H1 (cell line): ENCODE measurements at regions not wholly inside any gene's neighbourhood (a gene's known extent, or its start where the extent isn't known, plus 50 kb on each side); places are given as distances from the start of the nearest gene placed in this dataset.

Experiments used
- CTCF ChIA-PET: fragments of 300-600 bp; sonication (Branson Sonifier 250); formaldehyde crosslinking; loops from one replicate; lab custom pipeline; 2021; ENCODE audit not compliant: partially characterized antibody; lab: Charles Lee
- POLR2A ChIA-PET: fragments of 300-600 bp; sonication (Branson Sonifier 250); formaldehyde crosslinking; loops from one replicate; lab custom pipeline; 2021; ENCODE audit warnings: inconsistent platforms; ENCODE audit not compliant: partially characterized antibody; lab: Charles Lee
- DNase-seq, 2 experiments: peaks; one replicate each; pipeline versions ENCODE4 v3.0.0 to v3.0.0-alpha.2; 2010 to 2022; ENCODE audit warnings: low spot score in 2 of 2, low read depth in 1 of 2, mixed read lengths in 1 of 2
- FAIRE-seq: peaks from 2 replicates; lab custom pipeline; 2011; peaks lifted over from hg19 to GRCh38; lab: Jason Lieb, UNC
- H2AFZ ChIP-seq: 2 replicates; pipeline ENCODE4 v1.8.1; 2012; ENCODE audit warnings: low read length, inconsistent platforms
- H2AK5ac ChIP-seq: 2 replicates; pipeline ENCODE4 v1.6.1; 2013; ENCODE audit warnings: low read depth, low read length
- H2BK120ac ChIP-seq: replicated peaks from 2 replicates; pipeline ENCODE3; 2013; ENCODE audit warnings: low read depth, low read length, inconsistent platforms
- H2BK12ac ChIP-seq: 2 replicates; pipeline ENCODE4 v1.6.1; 2013; ENCODE audit warnings: low read depth, low read length
- H2BK15ac ChIP-seq: 2 replicates; pipeline ENCODE4 v1.6.1; 2013; ENCODE audit warnings: low read length
- H2BK20ac ChIP-seq: 2 replicates; pipeline ENCODE4 v1.6.1; 2013; ENCODE audit warnings: low read length
- H2BK5ac ChIP-seq: 2 replicates; pipeline ENCODE4 v1.6.1; 2013; ENCODE audit warnings: low read depth, low read length
- H3K14ac ChIP-seq: 2 replicates; pipeline ENCODE4 v1.6.1; 2013; ENCODE audit warnings: inconsistent platforms; ENCODE audit not compliant: insufficient read length
- H3K18ac ChIP-seq: 2 replicates; pipeline ENCODE4 v1.6.1; 2013; ENCODE audit warnings: low read length; ENCODE audit errors: extremely low read depth
- H3K23ac ChIP-seq: 2 replicates; pipeline ENCODE4 v1.6.1; 2013; ENCODE audit warnings: inconsistent platforms; ENCODE audit not compliant: insufficient read length
- H3K23me2 ChIP-seq: 2 replicates; pipeline ENCODE4 v1.6.1; 2013; ENCODE audit warnings: low read depth, low read length
- H3K27ac ChIP-seq: 2 replicates; pipeline ENCODE4 v1.6.1; 2011; ENCODE audit warnings: low read depth, low read length, inconsistent platforms
- H3K27me3 ChIP-seq, 4 experiments: replicated peaks in 1 of 4; 1 replicate in 1 of 4; 2 replicates in 3 of 4; pipeline versions ENCODE4 v1.6.1 to v1.8.1; 2011 to 2013; ENCODE audit warnings: low read length in 3 of 4, mild to moderate bottlenecking in 3 of 4, inconsistent platforms in 2 of 4, mixed read lengths in 2 of 4, moderate library complexity in 1 of 4; ENCODE audit not compliant: control insufficient read depth in 3 of 4, insufficient read depth in 3 of 4; ENCODE audit errors: extremely low read depth in 1 of 4
- H3K36me3 ChIP-seq, 4 experiments: 2 replicates each; pipeline versions ENCODE4 v1.6.1 to v1.8.1; 2011 to 2013; ENCODE audit warnings: mild to moderate bottlenecking in 4 of 4, low read length in 3 of 4, moderate library complexity in 2 of 4, control low read depth in 1 of 4, inconsistent platforms in 1 of 4; ENCODE audit not compliant: insufficient read depth in 4 of 4, control insufficient read depth in 2 of 4
- H3K4ac ChIP-seq: replicated peaks from 2 replicates; pipeline ENCODE3; 2013; ENCODE audit warnings: low read length, low read depth, mixed read lengths, inconsistent platforms; ENCODE audit not compliant: insufficient read length
- H3K4me1 ChIP-seq, 4 experiments: replicated peaks in 1 of 4; 1 replicate in 1 of 4; 2 replicates in 3 of 4; pipeline versions ENCODE4 v1.6.1 to v1.8.1; 2011 to 2013; ENCODE audit warnings: low read length in 3 of 4, inconsistent platforms in 2 of 4, mixed read lengths in 1 of 4; ENCODE audit not compliant: insufficient read depth in 4 of 4, control insufficient read depth in 3 of 4
- H3K4me2 ChIP-seq, 2 experiments: 2 replicates each; pipeline versions ENCODE4 v1.6.1 to v1.8.1; 2011 to 2013; ENCODE audit warnings: low read depth in 2 of 2, low read length in 2 of 2, control low read depth in 1 of 2, inconsistent platforms in 1 of 2, mild to moderate bottlenecking in 1 of 2; ENCODE audit not compliant: insufficient read depth in 1 of 2
- H3K4me3 ChIP-seq, 4 experiments: fragments of 200-600, 300-600 bp in 1 of 4; sonication (generic), shearing (Covaris generic), sonication (Bioruptor Twin) in 1 of 4; 2 replicates each; pipeline versions ENCODE4 v1.5.1 to v1.8.1; 2011 to 2016; ENCODE audit warnings: low read length in 4 of 4, low read depth in 3 of 4, control low read depth in 2 of 4, inconsistent platforms in 2 of 4, mild to moderate bottlenecking in 2 of 4, mixed read lengths in 1 of 4, moderate library complexity in 1 of 4; ENCODE audit not compliant: insufficient read depth in 2 of 4; ENCODE audit errors: extremely low read depth in 1 of 4
- H3K56ac ChIP-seq: replicated peaks from 2 replicates; pipeline ENCODE3; 2013; ENCODE audit warnings: low read depth, mild to moderate bottlenecking, mixed read lengths, low read length, inconsistent platforms; ENCODE audit not compliant: insufficient read length
- H3K79me1 ChIP-seq: 2 replicates; pipeline ENCODE4 v1.6.1; 2013; ENCODE audit warnings: low read depth, low read length, control low read depth
- H3K79me2 ChIP-seq, 2 experiments: 2 replicates each; pipeline versions ENCODE4 v1.6.1 to v1.8.1; 2012 to 2013; ENCODE audit warnings: low read length in 2 of 2, mild to moderate bottlenecking in 2 of 2, inconsistent platforms in 1 of 2; ENCODE audit not compliant: insufficient read depth in 2 of 2, control insufficient read depth in 1 of 2
- H3K9ac ChIP-seq, 4 experiments: replicated peaks in 1 of 4; 1 replicate in 1 of 4; 2 replicates in 3 of 4; pipeline versions ENCODE4 v1.6.1 to v1.8.1; 2011 to 2013; ENCODE audit warnings: low read depth in 3 of 4, low read length in 3 of 4, control low read depth in 2 of 4, mild to moderate bottlenecking in 2 of 4, moderate library complexity in 2 of 4, inconsistent platforms in 1 of 4; ENCODE audit errors: extremely low read depth in 1 of 4
- H3K9me3 ChIP-seq, 2 experiments: 2 replicates each; pipeline versions ENCODE4 v1.6.1 to v1.8.1; 2012 to 2013; ENCODE audit warnings: mild to moderate bottlenecking in 2 of 2, moderate library complexity in 2 of 2, control low read depth in 1 of 2, inconsistent platforms in 1 of 2, low read depth in 1 of 2, low read length in 1 of 2, mixed read lengths in 1 of 2; ENCODE audit not compliant: insufficient read depth in 2 of 2
- H4K20me1 ChIP-seq, 2 experiments: replicated peaks in 1 of 2; 2 replicates each; pipeline versions ENCODE3 to v1.8.1; 2011 to 2013; ENCODE audit warnings: inconsistent platforms in 2 of 2, low read length in 2 of 2, mild to moderate bottlenecking in 1 of 2; ENCODE audit not compliant: insufficient read depth in 2 of 2, control insufficient read depth in 1 of 2
- H4K5ac ChIP-seq: 2 replicates; pipeline ENCODE4 v1.6.1; 2013; ENCODE audit warnings: low read length, low read depth, mixed read lengths, inconsistent platforms; ENCODE audit not compliant: insufficient read length
- H4K8ac ChIP-seq: 2 replicates; pipeline ENCODE4 v1.8.0; 2013; ENCODE audit warnings: mild to moderate bottlenecking, moderate library complexity, low read length, inconsistent platforms; ENCODE audit not compliant: insufficient read depth; ENCODE audit errors: extremely low read depth
- H4K91ac ChIP-seq: replicated peaks from 2 replicates; pipeline ENCODE3; 2013; ENCODE audit warnings: low read length, mixed read lengths, inconsistent platforms; ENCODE audit not compliant: insufficient read length
- BRCA1 ChIP-seq: IDR thresholded peaks from 2 replicates; pipeline ENCODE4 v1.6.1; 2012; ENCODE audit warnings: low read depth, low read length, improper control_type of control experiment
- CREB1 ChIP-seq: IDR thresholded peaks from 2 replicates; pipeline ENCODE4 v1.6.1; 2012; ENCODE audit warnings: inconsistent platforms
- GTF2F1 ChIP-seq: IDR thresholded peaks from 2 replicates; pipeline ENCODE4 v1.6.1; 2012; ENCODE audit warnings: low read depth, low read length, improper control_type of control experiment, borderline replicate concordance
- POLR2AphosphoS5 ChIP-seq: IDR thresholded peaks from 2 replicates; pipeline ENCODE4 v1.6.1; 2011; ENCODE audit warnings: low read depth, low read length
- SP1 ChIP-seq: IDR thresholded peaks from 2 replicates; pipeline ENCODE4 v1.6.1; 2011; ENCODE audit warnings: low read depth, low read length
- TEAD4 ChIP-seq: IDR thresholded peaks from 2 replicates; pipeline ENCODE4 v1.6.1; 2012; ENCODE audit warnings: low read depth, low read length, inconsistent platforms, mixed read lengths
- WGBS, 2 experiments: shearing (Covaris generic) in 1 of 2; methylation state at CpG; one replicate each; pipeline versions ENCODE4 v1.1.6 to v1.1.7; 2013 to 2015; ENCODE audit warnings: low lambda C conversion rate in 2 of 2, mixed read lengths in 2 of 2, inconsistent platforms in 1 of 2, low coverage in 1 of 2, missing lambda C conversion rate in 1 of 2; ENCODE audit not compliant: insufficient replicate concordance in 2 of 2, insufficient coverage in 1 of 2, insufficient read length in 1 of 2; ENCODE audit errors: extremely low coverage in 1 of 2, missing lambda C conversion rate in 1 of 2; 5-methylcytosine and 5-hydroxymethylcytosine counted together
- TF ChIP-seq, protein P1 (sequence below): IDR thresholded peaks from 2 replicates; pipeline ENCODE4 v1.6.1; 2012; ENCODE audit warnings: inconsistent platforms

- Histone ChIP-seq H2AFZ (no peak overlapping the region), H3K9me3 (peaks cover 0 to 8% of the 10 kb centered on the region in 2 experiments; a peak in 1 of 4 replicates), H3K18ac (no peak overlapping the region), H2BK15ac (no peak overlapping the region), H4K91ac (no peak overlapping the region), H3K4ac (no peak overlapping the region), H3K14ac (no peak overlapping the region), H4K20me1 (no peaks in the 10 kb centered on the region), H3K4me2 (no peak overlapping the region), H4K8ac (no peak overlapping the region), H3K79me1 (no peaks in the 10 kb centered on the region), H3K79me2 (no peaks in the 10 kb centered on the region), H2BK120ac (no peak overlapping the region), H3K36me3 (no peaks in the 10 kb centered on the region; a peak in 1 of 8 replicates), H2BK20ac (no peak overlapping the region), H4K5ac (no peak overlapping the region), H3K27me3 (no peaks in the 10 kb centered on the region), H3K23me2 (no peaks in the 10 kb centered on the region), H2AK5ac (no peak overlapping the region), H2BK12ac (no peak overlapping the region), H3K23ac (no peak overlapping the region), H3K9ac (no peak overlapping the region), H3K56ac (no peak overlapping the region), H3K4me3 (no peak overlapping the region), H2BK5ac (no peak overlapping the region), H3K4me1 (no peaks in the 10 kb centered on the region), H3K27ac (no peak overlapping the region)
- POLR2A ChIA-PET, result no interaction called here
- no peak for TF ChIP-seq CREB1
- TF ChIP-seq, protein P1, sequence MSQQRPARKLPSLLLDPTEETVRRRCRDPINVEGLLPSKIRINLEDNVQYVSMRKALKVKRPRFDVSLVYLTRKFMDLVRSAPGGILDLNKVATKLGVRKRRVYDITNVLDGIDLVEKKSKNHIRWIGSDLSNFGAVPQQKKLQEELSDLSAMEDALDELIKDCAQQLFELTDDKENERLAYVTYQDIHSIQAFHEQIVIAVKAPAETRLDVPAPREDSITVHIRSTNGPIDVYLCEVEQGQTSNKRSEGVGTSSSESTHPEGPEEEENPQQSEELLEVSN, result no peak
- TF ChIP-seq GTF2F1, result no peak
- no peak for TF ChIP-seq SP1
- TF ChIP-seq POLR2AphosphoS5, result no peak
- TF ChIP-seq BRCA1, result no peak
- TF ChIP-seq TEAD4, result no peak
- CTCF ChIA-PET, result no interaction called here
- DNase-seq (no peak), FAIRE-seq (no peak)
- 94% methylated on average over 1 of the region's 1 CpG; no CpG with 5 or more reads in 1 of the 2 experiments for WGBS, 2 experiments
These were observed 753.5 kb upstream of the PABPC4L start for GRCh38 chr4:134955059-134955458.
